Skin of body (tissue), 2 donors: ENCODE measurements at regions not wholly inside any gene's neighbourhood (a gene's known extent, or its start where the extent isn't known, plus 50 kb on each side); places are given as distances from the start of the nearest gene placed in this dataset. TPM values are rescaled to one million over a fixed set of nuclear protein-coding genes. Genes with fewer than 3 reads are reported as not detected.

ENCODE experiments used
- DNase-seq: peaks from one replicate; lab custom pipeline; 2025; lab: John Stamatoyannopoulos, UW
- small RNA-seq: library from RNA; depleted of rRNA; stranded (forward); fragments of <200 nt; gene quantifications from one replicate; pipeline ENCODE3, GENCODE V24; 2014; ENCODE audit warnings: low replicate concordance

DNA sequence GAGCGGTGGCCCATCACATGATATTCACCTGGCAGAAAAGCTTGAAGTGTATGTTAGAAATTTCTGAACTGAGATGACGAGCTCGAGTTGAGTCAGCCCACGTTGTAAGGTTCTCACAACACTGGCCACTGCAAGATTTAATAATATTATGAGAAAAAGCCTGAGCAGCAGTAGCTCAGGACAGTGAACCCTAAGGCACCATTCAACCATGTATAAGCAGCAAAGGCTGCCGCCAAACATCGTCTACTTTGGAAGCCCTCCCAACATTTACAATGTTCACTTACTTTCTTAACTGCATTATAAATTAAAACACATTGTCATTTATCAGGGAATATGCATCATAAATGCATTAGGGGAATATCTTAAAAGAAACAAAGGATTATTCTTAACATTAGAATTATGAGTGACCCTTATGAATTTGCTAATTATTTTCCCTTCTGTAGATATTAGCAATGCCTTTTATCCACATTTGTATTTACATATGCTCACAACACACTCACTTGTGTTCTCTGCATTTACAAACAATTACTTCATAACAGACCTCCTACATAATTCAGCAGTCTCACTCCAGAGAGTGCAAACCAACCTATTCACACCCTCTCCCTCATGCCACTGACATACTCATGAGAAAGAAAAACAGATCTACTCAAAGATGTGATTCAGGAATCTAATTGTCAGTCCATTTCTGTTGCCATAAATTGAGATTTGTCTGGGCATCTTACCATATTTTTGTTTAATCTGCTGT lies 57.7 kb upstream of the CARD18 start:
- DNase-seq = no peak

- DNase-seq = no peak
These were observed 53.7 kb upstream of the CARD18 start for GRCh38 chr11:105193260-105193659.

GRCh38 chr11:105192115-105192514 lies 52.5 kb upstream of the CARD18 start:
- no peak for DNase-seq

GRCh38 chr11:105189581-105189980 lies 50.0 kb upstream of the CARD18 start:
- DNase-seq = no peak

Small RNA genes lying in the stretch of these regions (small RNA-seq; reads per million reads assigned to genes)
- not detected for gene AP003181.1
- not detected for gene RF00017
